NOMO-1 treated with dmso at 0.1 percent for 144 hours (cell line): ENCODE measurements at regions not wholly inside any gene's neighbourhood (a gene's known extent, or its start where the extent isn't known, plus 50 kb on each side); places are given as distances from the start of the nearest gene placed in this dataset.

Source experiments
- DNase-seq: peaks from one replicate; lab custom pipeline; 2025; ENCODE audit not compliant: unreplicated experiment; lab: John Stamatoyannopoulos, UW

DNA sequence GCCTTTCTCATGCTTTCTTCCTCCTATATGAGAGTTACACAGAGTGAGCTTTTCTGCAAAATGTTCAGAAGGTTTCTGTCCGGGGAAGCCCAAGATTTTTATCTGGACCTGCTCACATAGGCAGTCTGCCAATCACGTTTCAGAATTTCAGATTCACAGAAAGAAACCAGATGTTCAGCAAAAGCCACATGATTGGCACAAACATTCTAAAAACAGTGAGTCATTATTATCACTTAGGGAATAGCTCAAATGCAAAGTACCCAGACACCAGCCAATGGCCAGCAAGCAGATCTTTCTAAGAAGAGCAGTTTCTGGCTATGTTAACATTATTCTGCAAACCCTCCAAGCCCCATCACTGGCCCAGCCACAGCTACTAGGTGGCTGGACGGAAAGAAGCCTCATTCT, 1558.5 kb upstream of the TMEM132C start:
- DNase-seq: no peak

DNA sequence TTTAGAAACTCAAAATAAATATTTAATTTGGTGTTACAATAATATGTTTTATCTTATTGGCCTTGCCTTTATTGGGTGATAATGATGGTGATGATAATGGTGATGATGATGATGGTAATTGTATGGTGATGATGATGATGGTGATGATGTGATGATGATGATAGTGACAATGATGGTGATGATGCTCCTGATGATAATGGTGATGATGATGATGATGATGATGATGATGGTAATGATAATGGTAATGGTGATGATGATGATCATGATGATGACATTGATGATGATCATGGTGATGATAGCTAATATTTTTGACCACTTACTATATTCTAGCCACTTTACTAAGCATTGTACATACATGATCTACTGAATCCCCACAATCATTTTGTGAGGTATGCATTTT, 1548.6 kb upstream of the TMEM132C start:
- DNase-seq: no peak

DNA sequence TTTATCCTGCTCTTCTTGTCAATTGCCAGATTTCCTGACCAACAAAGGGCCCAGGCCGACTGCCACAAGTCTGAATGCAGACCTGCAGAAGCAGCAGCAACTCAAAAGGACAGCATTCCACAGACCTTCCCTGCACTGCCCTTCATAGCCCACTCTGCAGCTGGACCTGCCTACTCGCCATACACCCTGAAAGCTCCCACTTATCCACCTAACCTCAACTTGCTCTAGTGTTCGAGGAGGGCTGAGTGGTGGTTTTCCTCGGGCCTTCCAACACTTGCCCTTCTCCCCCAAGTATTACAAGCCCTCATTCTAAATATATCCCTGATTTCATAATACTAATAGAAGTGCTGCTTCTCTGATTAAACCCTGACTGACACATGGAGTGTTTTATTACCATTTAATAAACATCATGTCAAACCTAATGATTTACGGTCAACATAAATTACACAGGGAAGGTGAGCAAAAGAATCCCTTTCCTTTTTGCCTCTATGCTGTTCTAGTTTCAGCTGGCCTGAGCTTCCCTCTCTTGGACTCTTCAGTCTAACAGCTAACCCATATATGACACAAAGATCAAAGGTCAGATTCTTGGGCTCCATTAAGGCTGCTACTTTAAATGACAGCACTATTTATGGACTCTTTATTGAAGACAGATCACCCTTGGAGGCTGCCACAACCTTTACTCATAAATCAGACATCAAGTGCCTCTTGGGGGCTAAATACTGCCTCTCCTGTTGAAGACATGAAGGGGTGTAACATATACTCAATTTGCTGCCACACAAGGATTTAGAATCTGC, 1546.9 kb upstream of the TMEM132C start:
- DNase-seq: no peak

DNA sequence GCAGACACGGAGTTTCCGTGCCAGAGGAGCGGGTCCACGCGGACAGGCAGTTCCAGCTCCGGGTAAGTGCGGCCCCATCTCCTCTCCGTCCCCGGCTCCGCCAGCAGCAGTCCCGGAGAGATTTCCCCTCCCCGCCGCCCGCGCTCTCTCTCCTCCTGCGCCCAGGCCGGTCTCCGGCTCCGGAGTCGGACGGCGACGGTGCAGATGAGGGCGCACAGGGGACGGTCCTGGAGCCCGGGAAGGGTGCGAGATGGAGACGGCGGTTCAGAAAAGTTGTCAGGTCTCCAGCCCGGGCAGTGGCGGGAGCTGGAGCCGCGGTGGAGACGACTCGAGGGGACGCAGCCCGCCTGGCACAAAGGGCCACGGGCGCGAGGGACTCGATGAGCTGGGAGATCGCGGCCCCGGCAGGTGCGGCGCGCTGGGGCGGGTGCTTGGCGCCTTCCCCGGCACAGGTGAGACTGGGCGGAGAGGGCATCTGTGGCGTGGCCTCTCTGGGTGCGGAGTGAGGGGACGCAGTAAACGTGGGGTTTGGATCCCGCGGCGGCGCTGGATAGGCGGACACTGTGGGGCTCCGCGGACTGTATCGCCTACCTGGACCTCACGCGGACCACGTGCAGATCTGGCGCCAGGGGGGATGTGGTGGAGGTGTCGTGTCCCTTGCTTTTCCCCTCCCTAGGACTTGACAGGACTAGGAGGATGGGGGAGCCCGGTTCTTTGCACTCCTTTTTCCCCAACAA, 1540.3 kb upstream of the TMEM132C start:
- no peak for DNase-seq

DNA sequence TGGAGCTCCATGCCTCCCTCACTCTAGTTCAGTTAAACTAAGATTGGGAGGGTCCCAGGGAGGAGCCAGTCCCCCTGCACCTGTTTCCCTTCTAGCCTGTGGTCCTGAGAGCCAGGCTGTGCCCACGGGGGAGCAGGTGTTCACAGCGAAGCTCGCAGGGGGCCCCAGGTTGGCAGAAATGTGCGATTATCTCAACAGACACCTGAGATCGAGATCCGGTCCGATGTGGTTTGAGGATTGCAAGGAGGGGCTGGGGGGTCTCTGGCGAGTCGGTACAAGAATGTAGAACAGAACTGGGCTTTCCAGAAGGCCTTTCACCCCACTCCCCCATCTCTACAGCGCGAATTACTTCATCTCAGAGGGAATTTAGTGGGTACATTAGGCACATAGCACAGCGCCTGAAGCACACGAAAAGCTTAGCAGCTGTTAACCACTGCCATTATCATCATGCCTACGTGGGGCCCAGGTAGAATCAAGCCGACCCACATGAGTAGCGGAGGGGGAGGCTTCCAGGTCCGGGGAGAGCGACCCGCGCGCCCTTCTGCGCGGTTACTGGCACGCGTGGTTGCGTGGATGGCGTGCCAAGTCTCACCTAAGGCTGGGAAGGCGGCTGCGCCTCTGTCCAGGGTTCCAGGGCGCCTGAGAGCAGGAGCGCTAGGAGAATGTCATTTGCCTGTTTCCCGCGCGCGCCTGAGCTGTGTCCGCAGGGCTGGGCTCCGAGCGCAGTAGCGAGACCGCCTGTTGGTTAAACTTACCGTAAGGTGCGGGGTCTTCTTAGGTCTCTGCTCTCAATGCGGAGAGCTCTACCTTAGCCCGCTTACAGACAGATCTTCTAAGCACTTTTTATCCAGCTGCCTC, 1539.5 kb upstream of the TMEM132C start:
- no peak for DNase-seq

DNA sequence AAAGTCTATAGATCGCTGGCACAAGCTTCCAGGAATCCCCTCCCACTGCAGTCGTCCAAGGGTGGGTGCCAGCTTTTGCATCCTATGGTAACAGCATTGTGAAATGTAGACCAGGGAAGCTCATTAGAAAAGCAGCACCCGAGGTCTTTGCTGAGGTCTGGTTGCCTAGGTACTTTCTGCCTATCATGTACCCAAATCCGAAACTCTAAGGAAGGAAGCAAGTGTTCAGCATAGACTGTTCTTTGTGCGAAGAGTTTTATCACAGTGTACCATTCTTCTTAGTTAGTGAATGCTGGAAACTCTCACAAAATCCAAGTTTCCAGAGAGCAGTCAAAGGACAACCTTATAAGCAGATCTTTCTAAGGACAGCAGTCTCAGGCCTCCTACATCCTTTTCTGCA, 1532.7 kb upstream of the TMEM132C start:
- no peak for DNase-seq

DNA sequence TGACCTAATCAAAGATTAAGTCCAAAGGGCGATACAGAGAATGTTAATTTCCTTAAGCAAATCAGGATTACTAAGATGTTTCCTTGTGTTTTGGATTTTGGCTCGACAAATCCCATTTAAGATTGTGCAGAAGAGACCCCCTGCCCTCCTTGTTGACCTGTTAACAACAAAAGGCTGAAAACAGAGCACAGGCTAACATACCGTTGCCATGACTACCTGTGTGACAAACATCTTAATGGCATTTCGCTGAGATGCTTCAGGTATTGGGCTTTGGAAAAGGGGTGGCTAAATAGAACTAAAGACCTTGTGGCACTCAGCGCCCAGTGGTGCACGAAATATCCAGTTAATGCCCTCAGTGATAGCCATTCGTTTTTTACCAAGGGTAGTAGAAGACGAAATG, 1532.3 kb upstream of the TMEM132C start:
- DNase-seq: no peak

DNA sequence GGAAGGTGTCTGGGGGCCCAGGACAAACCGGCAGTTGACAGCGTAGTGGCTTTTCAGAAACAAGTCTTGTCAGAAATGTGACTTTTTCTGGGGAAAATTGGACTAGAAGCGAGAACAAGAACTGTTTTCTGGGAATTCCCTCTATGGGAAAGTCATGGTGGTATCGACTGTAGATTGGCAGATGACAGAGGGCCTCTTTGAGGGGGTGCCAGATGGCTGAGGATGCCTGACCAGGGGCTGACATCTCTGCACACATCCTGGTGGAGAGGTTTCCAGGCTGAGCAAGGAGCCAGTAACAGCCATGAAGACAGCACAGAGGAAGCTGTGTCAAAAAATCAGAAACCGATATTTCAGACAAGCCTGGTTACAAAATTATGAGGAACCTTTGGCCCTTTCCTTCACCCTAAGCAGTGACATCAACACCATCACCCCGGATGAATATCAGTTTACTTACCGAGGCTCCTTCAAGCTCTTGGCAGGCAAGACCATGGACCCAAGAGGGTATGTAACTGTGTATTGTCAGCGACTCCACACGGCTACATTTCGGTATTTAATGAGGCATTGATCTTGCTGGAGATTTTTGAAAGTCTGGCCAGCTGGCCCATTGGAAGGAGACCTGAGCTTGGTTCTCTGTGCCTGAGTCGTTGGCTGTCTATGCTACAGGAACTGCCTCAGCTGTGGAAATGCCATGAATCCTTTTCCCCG, 1525.3 kb upstream of the TMEM132C start:
- no peak for DNase-seq

DNA sequence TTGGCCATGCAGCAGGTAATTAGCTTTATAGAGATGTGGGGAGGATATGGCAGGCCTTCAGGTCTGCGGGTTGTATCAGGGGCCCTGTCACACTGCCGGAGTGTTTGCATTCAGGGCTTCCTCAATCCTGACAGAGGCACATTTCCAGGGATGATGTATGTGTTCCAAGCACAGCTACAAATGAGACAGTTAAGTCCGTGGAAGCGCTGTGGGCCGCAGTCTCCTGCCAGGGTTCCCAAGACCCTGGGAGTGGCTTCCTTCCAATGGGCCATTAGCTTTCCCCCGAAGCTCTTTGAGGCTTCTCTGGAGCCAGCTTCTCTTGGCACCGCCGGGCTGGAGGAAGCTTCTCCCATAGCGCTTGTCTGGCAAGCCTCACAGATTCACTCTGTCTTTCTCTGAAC, 1524.7 kb upstream of the TMEM132C start:
- DNase-seq: no peak

DNA sequence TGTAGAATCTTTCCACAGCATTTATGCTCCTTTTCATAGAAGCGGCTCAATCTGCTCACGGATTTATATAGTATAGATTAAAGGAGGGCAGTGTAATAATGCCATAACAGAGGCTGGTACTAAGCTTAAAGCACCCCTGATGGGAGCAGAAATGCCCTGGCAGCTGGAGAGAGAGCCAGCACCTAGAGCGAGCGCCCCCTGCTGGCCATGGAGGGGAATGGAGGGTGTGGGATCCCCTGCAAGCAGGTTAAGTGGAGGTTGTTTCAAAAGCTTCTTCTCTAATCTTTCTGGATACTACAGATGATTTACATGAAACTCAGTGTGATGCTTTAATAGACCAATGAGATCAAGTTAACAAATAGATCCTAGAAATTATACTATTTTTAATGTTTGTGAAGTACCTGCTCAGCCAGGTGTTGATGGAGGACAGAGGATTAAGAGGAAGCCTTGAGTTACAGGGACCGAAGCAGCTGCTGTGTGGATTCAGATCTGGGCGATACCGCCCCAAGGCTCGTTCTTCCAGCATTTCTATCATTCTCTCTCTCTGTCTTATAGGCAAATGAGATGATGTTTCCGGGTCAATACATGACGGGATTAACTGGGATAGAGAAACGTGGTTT, 1519.3 kb upstream of the TMEM132C start:
- no peak for DNase-seq

DNA sequence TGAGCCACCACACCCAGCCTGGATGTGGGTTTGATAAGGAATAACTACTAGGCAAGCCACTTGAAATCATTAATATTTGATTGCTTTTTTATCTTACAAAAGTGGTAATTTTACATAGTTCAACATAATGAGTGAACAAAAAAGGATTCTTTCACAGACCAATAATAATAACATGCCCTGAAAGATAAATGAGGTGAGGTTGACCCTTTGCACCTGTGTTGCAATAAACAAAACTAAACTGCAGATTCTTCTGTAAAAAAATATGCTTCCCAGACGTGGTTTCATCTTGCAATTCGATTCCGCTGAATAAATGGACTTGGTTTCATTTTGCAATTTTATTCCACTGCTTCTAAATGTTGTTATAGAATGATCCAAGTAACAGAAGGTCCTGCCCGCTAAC, 1514.9 kb upstream of the TMEM132C start:
- DNase-seq: no peak

DNA sequence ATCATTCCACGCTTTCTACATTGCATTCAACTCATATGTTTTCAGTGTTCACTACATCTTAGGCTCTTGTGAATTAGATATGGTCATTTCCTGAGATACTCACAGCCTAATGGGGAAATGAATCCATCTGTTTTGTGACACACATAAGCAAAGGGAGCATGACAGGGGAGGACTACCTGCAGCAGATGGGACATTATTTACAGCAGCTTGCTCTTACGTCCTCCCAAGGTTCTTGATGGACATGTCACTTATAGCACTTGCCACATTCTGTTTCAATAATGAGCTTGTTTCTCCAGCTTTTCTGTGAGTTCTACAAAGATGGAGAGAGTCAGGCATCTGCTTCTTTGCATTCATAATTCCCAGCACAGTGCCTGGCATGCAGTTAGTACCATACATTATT, 1509.6 kb upstream of the TMEM132C start:
- no peak for DNase-seq

DNA sequence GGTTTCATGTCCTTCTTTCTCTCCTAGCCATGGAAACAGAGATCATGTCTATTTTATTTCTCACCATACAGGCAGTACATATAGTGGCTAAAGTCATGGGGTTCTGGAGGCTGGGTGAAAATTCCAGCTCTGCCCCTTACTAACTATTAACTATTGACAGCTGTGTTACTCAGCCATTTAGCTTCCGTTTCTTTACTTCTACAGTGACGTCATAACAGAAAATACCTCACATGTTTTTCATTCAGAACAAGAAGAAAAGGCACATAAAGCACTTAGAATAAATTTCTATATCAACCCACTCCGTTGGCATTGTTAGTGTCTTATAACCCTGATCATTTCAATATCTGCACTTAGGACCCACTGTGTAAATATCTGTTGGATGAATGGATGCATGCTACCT, 1506.9 kb upstream of the TMEM132C start:
- no peak for DNase-seq

DNA sequence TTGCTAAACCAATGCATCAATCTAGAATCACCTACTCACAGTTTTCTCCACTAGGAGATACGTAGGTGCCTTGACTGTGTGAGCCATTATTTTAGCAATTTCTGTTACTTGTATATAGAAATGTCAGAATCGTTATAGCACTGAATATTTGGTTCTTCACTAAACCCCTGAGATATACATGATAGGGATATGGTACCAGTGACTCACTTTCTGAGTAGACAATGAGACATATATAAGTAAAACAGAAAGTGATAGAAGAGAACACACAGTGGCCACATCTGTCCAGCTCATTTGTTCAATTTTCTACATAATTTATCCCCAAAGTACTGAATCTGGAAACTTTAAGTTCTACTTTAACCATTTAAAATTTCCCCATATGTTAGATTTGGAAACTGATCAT, 1505.5 kb upstream of the TMEM132C start:
- no peak for DNase-seq

DNA sequence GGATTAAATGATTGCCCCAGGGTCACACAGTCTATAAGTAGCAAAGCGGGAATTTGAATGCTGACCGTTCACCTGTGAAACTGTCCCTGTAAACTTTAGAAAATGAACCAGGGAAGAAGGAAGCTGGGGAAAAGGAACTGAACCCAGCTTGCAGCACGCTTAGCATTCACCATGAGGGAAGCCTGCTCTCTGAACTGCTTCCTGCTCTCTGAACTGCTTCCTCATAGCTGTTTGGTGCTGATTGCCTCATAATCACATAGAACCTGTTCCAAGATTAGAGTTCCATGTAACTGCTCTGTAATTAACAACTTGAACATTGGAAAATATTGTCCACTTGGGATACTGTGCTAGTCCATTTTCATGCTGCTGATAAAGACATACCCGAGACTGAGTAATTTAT, 1504.8 kb upstream of the TMEM132C start:
- DNase-seq: no peak

DNA sequence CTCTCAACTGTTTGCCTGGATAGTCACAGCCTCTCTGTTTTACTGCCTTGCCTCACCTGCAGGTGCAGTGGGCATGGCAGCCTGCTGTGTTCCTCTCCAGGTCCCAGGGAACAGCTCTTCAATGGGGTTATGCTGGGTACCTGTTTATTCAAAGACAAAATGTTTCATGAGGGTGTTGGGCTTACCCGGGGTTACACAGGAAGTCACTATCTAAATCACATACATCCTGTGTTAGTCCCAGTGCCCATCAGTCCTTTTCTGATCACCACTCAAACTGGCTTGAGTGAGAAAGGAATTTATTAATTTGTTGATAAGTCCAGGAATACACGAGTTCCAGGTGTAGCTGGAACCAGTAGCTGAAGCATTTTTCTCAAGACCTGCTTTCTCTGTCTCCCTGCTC, 1503.6 kb upstream of the TMEM132C start:
- no peak for DNase-seq

DNA sequence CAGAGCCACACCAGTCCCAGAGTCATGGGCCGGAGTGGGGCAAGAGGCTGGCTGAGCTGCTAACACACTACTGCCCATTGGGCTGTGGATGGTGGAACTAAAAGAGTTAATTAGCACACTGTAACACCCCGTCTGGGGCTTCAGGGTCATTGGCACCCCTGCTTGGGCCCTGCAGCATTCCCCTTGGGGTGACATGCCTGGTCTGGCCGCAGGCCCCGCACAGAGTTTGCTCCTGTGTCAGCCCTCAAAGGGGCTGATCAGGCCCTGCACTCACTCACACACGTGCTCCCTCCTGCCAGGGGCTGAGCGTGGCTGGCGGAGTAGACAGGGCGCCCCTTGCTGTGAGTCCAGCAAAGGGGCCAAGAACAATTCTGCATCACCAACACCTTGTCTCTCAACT, 1499.6 kb upstream of the TMEM132C start:
- DNase-seq: no peak

DNA sequence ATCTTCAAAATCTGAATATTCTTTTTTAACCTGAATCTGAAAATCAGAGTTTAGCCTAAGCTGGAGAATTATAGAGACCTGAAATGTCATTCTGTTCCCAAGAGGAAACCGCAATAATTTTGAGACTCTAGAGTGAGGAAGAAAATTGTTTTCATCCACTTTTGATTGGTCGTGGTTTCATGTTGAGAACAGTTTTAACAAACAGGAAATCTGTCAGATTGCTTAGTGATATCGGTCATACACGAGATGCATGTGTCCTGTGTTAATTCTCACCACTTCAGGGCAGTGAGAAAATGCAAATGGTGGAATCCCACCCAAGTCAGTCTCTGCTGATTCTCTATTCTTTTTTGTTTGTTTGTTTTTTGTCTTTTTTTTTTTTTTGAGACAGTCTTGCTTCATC, 1498.5 kb upstream of the TMEM132C start:
- no peak for DNase-seq

DNA sequence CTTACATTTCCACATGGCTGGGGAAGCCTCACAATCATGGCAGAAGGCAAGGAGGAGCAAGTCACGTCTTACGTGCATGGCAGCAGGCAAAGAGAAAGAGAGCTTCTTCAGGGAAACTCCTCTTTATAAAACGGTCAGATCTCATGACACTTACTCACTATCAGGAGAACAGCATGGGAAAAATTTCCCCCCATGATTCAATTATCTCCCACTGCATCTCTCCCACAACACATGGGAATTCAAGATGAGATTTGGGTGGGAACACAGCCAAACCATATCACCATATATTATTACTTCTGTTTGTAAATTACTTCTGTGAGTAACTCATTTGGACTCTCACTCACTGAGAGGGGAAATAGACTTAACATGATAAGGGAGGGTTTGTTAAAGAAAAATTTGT, 1496.8 kb upstream of the TMEM132C start:
- DNase-seq: no peak

DNA sequence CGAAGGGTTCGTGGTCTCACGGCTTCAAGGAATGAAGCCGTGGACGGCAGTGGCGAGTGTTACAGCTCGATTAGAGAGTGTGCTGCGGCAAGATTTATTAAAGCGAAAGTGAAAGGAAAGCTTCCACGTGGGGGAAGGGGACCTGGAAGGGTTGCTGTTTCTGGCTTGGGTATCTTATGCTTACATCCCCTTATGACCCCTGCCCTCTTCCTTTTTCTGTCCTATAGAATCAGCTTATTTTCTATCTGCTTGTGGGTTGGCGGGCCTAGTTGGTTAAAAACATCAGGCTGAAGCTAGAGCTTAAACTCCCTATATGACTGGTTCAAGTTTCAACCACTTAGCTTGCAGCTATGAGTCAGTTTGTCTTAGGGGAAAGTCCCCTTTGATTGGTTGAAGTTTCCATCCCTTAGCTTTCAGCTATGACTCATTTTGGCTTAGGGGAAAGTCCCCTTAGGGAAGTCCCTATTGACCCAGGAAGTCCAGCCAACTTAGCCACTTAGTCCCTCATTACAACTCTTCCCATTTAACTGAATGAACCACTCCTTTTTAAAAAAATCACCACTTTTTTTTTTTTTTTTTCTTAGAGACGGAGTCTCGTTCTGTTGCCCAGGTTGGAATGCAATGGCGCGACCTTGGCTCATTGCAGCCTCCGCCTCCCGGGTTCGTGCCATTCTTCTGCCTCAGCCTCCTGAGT, 1494.7 kb upstream of the TMEM132C start:
- DNase-seq: no peak
